Upper lobe of left lung (tissue), 6 donors: ENCODE measurements at regions not wholly inside any gene's neighbourhood (a gene's known extent, or its start where the extent isn't known, plus 50 kb on each side); places are given as distances from the start of the nearest gene placed in this dataset.
"Not testable (repeated sequence)": the region's sequence is repeated elsewhere in the genome, so short reads cannot be mapped to it uniquely, and the experiment has no call there.

Experiments used
- ATAC-seq, 2 donors: fragments of 200-7000 bp; cut with Tn5 transposase; one replicate each; pipeline ENCODE4 v1.9.1; 2022; ENCODE audit warnings: mild to moderate bottlenecking in 2 of 2, moderate library complexity in 2 of 2; ENCODE audit not compliant: low FRiP score in 2 of 2
- DNase-seq, 2 donors: peaks; one replicate each; pipeline ENCODE4 v3.0.0-alpha.2; 2019 to 2020
- H3K27ac ChIP-seq, 4 donors: fragments of 200-600 bp; sonication (generic); one replicate each; pipeline ENCODE4 v1.5.1; 2016 to 2019
- H3K27me3 ChIP-seq, 4 donors: fragments of 200-600 bp; sonication (generic); one replicate each; pipeline ENCODE4 v1.5.1; 2017 to 2019
- H3K36me3 ChIP-seq, 4 donors: fragments of 200-600 bp; sonication (generic); one replicate each; pipeline ENCODE4 v1.5.1; 2016 to 2019
- H3K4me1 ChIP-seq, 4 donors: fragments of 200-600 bp; sonication (generic); one replicate each; pipeline ENCODE4 v1.5.1; 2018 to 2019
- H3K4me3 ChIP-seq, 4 donors: fragments of 200-600 bp; sonication (generic); one replicate each; pipeline ENCODE4 v1.5.1; 2017 to 2019; ENCODE audit warnings: mild to moderate bottlenecking in 2 of 4, moderate library complexity in 1 of 4
- H3K9me3 ChIP-seq, 4 donors: fragments of 200-600 bp; sonication (generic); one replicate each; pipeline ENCODE4 v1.5.1; 2018 to 2019
- EP300 ChIP-seq, 4 donors: sonication (generic); formaldehyde crosslinking; IDR thresholded peaks; one replicate each; pipeline ENCODE4 v1.5.1; 2017; ENCODE audit warnings: antibody characterized with exemption in 4 of 4, control low read depth in 2 of 4
- POLR2A ChIP-seq, 4 donors: fragments of 450-650 bp; IDR thresholded peaks; one replicate each; pipeline ENCODE4 v1.5.1; 2016 to 2017; ENCODE audit warnings: antibody characterized with exemption in 4 of 4, mild to moderate bottlenecking in 2 of 4
- POLR2AphosphoS5 ChIP-seq, 2 donors: sonication (generic); formaldehyde crosslinking; IDR thresholded peaks; one replicate each; pipeline ENCODE4 v1.5.1; 2017; ENCODE audit warnings: antibody characterized with exemption in 2 of 2
- WGBS, 2 donors: methylation state at CpG; one replicate each; pipeline ENCODE4 v1.1.5; 2017 to 2018; 5-methylcytosine and 5-hydroxymethylcytosine counted together
- TF ChIP-seq, protein P1 (sequence below), 6 experiments: fragments of 450-650 bp in 4 of 6; fragments of 200-600 bp in 2 of 6; sonication (generic) in 2 of 6; IDR thresholded peaks; one replicate each; pipeline ENCODE4 v1.5.1; 2016 to 2019; ENCODE audit warnings: antibody characterized with exemption in 6 of 6
- donor health status: DM: no; HTN: no; CAD: no; lungs with moderate emphysema.
- donor health status: DM: no; HTN: yes; CAD: no; lungs with severe emphysema.

DNA sequence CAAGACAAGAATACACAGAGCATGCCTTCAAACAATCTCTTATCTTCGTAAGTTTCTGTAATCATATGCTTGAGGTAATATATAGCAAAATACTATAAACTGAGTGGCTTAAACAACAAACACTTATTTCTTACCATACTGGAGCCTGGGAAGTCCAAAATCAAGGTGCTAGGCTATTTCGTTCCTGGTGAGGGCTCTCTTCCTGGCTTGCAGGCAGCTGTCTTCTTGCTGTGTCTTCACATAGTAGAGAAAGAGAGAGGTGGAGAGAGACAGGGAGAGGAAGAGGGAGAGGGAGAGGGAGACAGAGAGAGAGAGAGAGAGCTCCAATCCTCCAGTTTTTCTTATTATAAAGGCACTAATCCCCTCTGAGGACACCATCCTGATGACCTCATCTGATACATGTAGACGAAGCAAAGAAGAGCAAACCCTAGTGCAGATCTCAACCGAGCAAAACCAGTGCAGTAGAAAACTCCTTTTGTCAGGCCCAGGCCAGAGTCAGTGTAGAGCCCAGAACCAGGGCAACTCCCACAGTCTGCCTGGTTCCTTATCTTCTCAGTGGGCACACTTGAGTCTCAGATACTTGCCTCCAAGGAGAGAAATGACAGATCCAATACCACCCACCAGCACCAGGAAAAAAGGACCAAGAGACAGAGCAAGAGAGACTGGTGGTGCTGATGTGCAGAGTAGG lies 297.1 kb upstream of the NCAM1 start:
- ATAC-seq (no peak), DNase-seq (no peak)
- Histone ChIP-seq H3K27ac (no peak overlapping the region), H3K36me3 (no peaks in the 10 kb centered on the region), H3K4me3 (no peak overlapping the region), H3K27me3 (no peaks in the 10 kb centered on the region), H3K4me1 (no peaks in the 10 kb centered on the region), H3K9me3 (peaks cover 0 to 7% (median 0%) of the 10 kb centered on the region in 4 donors)
- TF ChIP-seq POLR2A (IDR thresholded peaks at IDR 0.05) (no peak), EP300 (IDR thresholded peaks at IDR 0.05) (no peak), POLR2AphosphoS5 (IDR thresholded peaks at IDR 0.05) (no peak)
- TF ChIP-seq, protein P1, sequence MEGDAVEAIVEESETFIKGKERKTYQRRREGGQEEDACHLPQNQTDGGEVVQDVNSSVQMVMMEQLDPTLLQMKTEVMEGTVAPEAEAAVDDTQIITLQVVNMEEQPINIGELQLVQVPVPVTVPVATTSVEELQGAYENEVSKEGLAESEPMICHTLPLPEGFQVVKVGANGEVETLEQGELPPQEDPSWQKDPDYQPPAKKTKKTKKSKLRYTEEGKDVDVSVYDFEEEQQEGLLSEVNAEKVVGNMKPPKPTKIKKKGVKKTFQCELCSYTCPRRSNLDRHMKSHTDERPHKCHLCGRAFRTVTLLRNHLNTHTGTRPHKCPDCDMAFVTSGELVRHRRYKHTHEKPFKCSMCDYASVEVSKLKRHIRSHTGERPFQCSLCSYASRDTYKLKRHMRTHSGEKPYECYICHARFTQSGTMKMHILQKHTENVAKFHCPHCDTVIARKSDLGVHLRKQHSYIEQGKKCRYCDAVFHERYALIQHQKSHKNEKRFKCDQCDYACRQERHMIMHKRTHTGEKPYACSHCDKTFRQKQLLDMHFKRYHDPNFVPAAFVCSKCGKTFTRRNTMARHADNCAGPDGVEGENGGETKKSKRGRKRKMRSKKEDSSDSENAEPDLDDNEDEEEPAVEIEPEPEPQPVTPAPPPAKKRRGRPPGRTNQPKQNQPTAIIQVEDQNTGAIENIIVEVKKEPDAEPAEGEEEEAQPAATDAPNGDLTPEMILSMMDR (IDR thresholded peaks at IDR 0.05): no peak
- WGBS, 2 donors: 86 to 91% methylated on average over 4 of the region's 4 CpGs

DNA sequence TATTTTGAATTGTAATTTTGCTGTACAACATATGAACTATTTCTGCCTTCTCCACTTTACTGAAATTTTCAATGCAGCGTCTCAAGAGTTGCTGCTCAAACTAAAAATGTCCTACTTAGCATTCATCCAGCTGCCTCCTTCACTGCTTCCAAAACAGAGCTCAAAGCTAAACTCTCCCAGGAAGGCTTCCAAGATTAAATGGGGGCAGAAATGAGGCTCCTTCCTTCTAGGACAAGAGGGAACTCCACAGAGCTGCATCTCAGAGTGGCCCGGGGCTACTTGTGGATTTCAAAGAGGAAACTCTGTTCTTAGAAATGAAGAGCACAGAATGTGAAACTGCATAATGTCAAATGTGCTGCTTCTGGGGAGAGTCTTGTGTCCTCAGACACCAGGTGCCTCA lies 295.9 kb upstream of the NCAM1 start:
- WGBS, 2 donors: 78 to 79% methylated on average over 2 of the region's 2 CpGs
- DNase-seq (no peak), ATAC-seq (no peak)
- Histone ChIP-seq H3K27ac (no peak overlapping the region), H3K4me1 (no peaks in the 10 kb centered on the region), H3K9me3 (peaks cover 0 to 7% (median 0%) of the 10 kb centered on the region in 4 donors), H3K27me3 (no peaks in the 10 kb centered on the region), H3K36me3 (no peaks in the 10 kb centered on the region), H3K4me3 (no peak overlapping the region)
- TF ChIP-seq POLR2A (IDR thresholded peaks at IDR 0.05) (no peak), POLR2AphosphoS5 (IDR thresholded peaks at IDR 0.05) (no peak), EP300 (IDR thresholded peaks at IDR 0.05) (no peak)
- TF ChIP-seq, protein P1 (IDR thresholded peaks at IDR 0.05): no peak

DNA sequence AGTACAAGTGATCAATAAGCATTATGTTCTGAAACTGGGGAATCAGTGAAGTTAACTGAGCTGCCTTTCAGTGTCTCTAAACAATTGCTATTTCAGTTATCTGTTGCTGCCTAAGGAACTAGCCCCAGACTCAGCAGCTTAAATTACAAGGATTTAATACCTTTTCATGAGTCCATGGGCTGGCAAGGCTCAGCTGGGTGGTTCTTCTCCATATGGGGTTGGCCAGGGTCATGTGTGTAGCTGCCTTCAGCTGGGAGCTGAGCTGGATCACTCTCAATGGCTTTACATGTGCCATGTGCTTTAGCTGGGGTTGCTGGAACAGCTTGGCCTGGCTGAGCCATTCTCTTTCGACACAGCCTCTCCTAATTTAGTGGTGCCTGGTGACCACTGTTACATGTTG lies 295.0 kb upstream of the NCAM1 start:
- TF ChIP-seq EP300 (IDR thresholded peaks at IDR 0.05) (no peak), POLR2AphosphoS5 (IDR thresholded peaks at IDR 0.05) (no peak), POLR2A (IDR thresholded peaks at IDR 0.05) (no peak)
- TF ChIP-seq, protein P1 (IDR thresholded peaks at IDR 0.05): no peak
- no peak overlapping the region for H3K27ac ChIP-seq
- no peak overlapping the region for H3K4me3 ChIP-seq
- DNase-seq: no peak
- H3K36me3 ChIP-seq: no peaks in the 10 kb centered on the region
- H3K9me3 ChIP-seq: peaks cover 0 to 7% (median 0%) of the 10 kb centered on the region in 4 donors
- 90 to 100% methylated on average over 1 of the region's 1 CpG for WGBS, 2 donors
- no peaks in the 10 kb centered on the region for H3K4me1 ChIP-seq
- H3K27me3 ChIP-seq: no peaks in the 10 kb centered on the region
- ATAC-seq: no peak

DNA sequence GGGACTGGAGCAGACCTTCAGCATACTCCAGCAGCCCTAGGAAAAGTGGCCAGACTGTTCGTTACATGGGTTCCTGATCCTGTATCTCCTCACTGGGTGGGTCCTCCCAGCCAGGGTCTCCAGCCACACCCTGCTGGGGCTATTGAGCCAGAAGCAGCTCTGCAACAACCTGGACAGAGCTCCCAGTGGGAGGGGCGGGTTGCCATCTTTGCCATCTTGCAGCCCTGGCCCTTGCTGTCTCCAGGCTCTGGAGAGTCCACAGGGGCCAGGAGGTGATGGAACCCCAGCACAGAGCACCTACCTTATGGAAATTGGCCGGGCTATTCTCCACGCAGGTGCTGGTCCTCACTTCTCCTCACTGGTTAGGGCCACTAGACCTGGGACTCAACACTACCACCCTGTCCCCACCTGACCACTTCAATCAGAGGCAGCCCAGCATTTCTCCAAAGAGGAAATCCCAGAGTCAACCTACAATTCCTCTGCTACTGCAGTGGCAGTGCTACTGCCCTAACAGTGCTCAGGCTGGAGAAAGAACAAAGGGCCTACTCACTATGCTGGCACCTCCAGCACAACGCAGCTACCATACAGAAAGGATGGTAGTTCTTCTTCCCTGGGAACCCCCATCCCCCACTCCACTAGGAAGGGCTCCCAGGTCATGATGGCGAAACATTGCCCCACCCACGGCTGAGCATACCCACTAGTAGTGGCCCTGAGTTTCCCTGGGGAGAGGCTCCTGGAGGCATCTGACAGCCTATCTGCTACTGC lies 290.2 kb upstream of the NCAM1 start:
- Histone ChIP-seq H3K4me3 (no peak overlapping the region), H3K4me1 (no peaks in the 10 kb centered on the region), H3K9me3 (peaks cover 0 to 7% (median 0%) of the 10 kb centered on the region in 4 donors), H3K36me3 (no peaks in the 10 kb centered on the region), H3K27ac (no peak overlapping the region), H3K27me3 (no peaks in the 10 kb centered on the region)
- DNase-seq: peak in 1 of 2 donors; percentile 7
- 76 to 87% methylated on average over 7 of the region's 7 CpGs for WGBS, 2 donors
- ATAC-seq: no peak
- TF ChIP-seq POLR2AphosphoS5 (IDR thresholded peaks at IDR 0.05): no peak
- no peak for TF ChIP-seq POLR2A (IDR thresholded peaks at IDR 0.05)
- TF ChIP-seq, protein P1 (IDR thresholded peaks at IDR 0.05): no peak
- TF ChIP-seq EP300 (IDR thresholded peaks at IDR 0.05): no peak

DNA sequence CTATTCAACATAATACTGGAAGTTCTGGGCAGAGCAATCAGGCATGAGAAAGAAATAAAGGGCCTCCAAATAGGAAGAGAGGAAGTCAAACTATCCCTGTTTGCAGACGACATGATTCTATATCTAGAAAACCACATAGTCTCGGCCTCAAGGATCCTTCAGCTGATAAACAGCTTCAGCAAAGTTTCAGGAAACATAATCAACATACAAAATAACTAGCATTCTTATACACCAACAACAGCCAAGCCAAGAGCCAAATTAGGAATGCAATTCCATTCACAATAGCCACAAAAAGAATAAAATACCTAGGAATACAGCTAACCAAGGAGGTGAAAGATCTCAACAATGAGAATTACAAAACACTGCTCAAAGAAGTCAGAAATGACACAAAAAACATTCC lies 287.8 kb upstream of the NCAM1 start:
- H3K4me1 ChIP-seq: not testable (repeated sequence)
- WGBS, 2 donors: 36 to 49% methylated on average over 2 of the region's 2 CpGs

More for the DNA sequence above, 287.8 kb upstream of the NCAM1 start:
- not testable (repeated sequence) for H3K27me3 ChIP-seq, H3K4me3 ChIP-seq, H3K9me3 ChIP-seq, DNase-seq, H3K27ac ChIP-seq, H3K36me3 ChIP-seq, ATAC-seq
